ENCODE measurements at regions not wholly inside any gene's neighbourhood (a gene's known extent, or its start where the extent isn't known, plus 50 kb on each side); places are given as distances from the start of the nearest gene placed in this dataset.
"Not testable (repeated sequence)": the region's sequence is repeated elsewhere in the genome, so short reads cannot be mapped to it uniquely, and the experiment has no call there.

- no peak for DNase-seq
These were observed 90.1 kb upstream of the ABCC4 start for GRCh38 chr13:95391362-95391761.

DNA sequence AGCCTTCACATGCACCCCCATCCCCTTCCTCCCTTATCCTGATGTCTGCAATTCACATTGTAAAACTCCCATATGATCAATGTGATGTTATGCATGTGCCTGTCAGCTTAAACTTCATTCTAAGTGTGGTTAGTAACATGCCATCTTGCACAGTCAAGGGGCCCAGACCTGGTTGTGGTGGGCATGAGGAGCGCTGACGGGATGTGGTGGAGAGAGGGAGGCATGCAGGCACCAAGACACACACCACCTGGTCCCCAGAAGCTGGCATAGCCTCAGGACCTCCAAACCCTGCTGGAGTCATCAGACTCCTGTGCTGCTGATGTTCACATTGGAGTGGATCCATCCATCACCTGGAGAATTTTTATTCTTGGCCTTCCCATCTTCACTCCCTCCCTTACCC is 90.5 kb upstream of the ABCC4 start:
- no peak for DNase-seq

DNA sequence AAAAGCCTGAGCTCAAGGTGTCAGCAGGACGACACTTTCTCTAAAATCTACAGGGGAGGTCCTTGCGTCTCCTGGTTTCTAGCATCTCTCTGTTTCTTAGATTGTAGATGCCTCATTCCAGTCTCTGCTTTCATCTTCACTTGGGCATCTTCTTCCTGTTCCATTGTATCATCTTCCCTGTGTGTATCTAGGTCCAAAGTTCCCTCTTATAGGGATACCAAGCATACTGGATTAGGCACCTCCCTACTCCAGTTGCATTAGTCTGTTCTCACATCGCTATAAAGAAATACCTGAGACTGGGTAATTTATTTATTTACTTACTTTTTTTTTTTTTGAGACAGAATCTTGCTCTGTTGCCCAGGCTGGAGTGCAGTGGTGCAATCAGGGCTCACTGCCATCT is 91.3 kb upstream of the ABCC4 start:
- no peak for DNase-seq

DNA sequence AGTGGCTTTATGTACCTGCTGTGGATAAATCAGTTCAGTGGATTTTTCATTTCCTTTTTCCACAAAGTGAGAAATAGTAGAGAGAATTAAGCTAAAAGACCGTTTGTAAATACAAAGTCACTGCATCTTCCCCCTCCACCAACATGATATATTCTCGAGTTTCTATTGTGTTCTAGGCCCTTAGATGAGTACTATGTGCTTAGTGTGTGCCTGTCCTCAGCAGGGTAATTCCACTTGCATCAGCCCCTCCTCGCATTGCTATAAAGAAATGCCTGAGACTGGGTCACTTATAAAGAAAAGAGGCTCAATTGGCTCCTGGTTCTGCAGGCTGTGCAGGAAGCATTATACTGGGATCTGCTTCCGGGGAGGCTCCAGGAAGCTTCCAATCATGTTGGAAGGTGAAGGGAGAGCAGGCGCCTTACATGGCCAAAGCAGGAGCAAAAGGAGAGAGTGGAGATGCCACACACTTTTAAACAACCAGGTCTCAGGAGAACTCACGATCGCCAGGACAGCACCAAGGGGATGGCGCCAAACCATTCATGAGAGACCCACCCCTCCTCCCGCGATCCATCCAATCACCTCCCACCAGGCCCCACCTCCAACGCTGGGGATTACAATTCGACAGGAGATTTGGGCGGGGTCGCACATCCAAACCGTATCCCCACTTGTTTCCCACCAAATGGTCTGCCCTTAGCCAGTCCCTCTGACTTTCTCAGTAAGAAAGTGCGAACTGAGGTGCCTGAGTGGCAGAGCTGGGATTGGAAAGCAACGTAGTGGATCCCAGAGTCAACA is 102.3 kb upstream of the ABCC4 start:
- DNase-seq, result no peak

GRCh38 chr13:95404141-95404882 is 103.1 kb upstream of the ABCC4 start:
- DNase-seq, result peak; percentile 85

DNA sequence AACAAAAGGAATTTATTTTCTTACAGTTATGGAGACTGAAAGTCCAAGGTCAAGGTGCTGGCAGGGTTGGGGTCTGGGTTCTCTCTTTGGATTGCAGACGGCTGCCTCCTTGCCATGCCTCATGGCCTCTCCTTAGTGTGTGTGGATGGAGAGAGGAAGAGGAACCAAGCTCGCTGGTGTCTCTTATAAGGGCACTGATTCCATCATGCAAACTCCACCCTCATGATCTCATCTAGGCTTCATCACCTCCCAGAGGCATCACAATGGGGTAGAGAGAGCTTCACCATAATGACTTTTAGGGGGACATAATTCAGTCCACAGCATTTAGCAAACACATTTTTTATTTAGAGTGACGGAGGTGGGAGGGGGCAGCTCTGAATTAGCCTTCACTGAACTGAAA is 104.9 kb upstream of the ABCC4 start:
- no peak for DNase-seq

DNA sequence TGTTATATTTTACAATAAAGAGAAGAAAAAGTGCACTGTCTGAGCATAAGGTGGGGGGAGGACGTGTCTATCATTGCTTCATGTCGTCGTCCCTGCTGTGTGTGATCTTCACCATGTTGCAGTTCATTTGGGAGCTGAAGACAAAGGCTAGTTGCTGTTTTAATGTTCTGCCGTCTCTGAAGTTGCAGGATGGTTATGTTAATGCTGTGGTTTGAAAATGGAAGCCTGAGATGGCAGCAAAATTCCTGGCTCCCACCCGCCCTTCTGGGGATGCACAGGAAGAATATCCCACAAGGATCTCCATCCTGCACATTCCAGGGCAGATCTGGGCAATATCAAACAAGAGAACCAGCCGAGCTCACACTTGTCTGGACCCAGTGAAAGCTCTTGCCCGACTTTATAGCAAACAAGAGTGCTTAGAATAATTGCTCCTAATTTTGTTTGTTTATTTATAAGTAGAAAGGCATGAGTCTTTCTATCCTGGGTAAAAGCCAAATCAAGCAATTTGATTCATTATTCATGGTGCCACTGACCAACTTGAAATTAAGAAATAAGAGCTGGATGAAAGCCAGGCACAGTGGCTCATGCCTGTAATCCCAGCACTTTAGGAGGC is 110.3 kb upstream of the ABCC4 start:
- DNase-seq, result no peak

GRCh38 chr13:95418946-95419345 is 117.7 kb upstream of the ABCC4 start:
- DNase-seq, result no peak

GRCh38 chr13:95420501-95420900 is 119.2 kb upstream of the ABCC4 start:
- DNase-seq, result no peak

- no peak for DNase-seq
These were observed 125.4 kb upstream of the ABCC4 start for GRCh38 chr13:95426631-95427030.

- DNase-seq, result not testable (repeated sequence)
These were observed 122.0 kb upstream of the CLDN10 start for GRCh38 chr13:95430525-95430924.

DNA sequence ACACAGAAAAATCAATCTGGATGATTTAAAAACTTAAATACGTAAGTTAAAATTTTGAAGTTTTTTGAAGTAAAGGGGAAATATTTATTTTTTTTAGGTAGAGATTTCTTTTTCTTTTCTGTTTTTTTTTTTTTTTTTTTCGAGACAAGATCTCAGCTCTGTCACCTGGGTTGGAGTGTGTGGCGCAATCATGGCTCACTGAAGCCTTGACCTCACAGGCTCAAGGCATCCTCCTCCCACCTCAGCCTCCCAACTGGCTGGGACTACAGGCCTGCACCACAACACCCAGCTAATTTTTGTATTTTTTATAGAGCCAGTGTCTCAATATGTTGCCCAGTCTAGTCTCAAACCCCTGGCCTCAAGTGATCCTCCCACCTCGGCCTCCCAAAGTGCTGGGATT is 120.4 kb upstream of the CLDN10 start:
- no peak for DNase-seq

DNA sequence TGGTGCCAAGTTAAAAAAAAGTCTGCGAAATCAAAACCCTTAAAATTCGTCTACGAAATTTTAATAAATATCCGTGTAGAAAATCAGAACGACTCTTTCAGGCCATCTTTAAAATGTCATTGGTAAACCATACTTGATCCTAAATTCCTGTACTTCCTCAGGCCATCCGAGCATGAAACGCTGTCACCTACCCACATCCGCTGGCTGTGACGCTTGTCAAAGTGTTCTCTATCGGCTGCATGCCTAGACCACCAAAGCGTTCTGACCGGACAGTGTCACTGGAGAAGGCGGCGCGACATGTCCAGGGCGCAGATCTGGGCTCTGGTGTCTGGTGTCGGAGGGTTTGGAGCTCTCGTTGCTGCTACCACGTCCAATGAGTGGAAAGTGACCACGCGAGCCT is 119.0 kb upstream of the CLDN10 start:
- no peak for DNase-seq

DNA sequence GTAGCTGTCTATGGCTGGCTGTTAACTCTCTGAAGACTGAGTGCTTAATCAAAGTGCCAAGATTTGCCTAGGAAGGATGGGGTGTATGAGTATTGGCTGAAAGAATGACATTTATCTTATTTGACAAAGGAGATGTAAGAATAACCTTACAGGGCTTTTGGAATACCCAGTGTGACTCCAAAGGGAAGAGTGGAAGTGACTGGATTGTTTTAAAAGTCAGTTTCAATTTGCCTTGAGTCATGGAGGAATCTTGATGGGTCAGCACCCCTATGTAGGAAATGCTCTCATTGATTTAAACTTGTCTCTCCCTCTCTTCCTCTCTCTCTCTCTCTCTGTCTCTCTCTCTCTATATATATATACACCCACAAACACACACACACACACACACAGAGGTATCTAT is 118.4 kb upstream of the CLDN10 start:
- no peak for DNase-seq

DNA sequence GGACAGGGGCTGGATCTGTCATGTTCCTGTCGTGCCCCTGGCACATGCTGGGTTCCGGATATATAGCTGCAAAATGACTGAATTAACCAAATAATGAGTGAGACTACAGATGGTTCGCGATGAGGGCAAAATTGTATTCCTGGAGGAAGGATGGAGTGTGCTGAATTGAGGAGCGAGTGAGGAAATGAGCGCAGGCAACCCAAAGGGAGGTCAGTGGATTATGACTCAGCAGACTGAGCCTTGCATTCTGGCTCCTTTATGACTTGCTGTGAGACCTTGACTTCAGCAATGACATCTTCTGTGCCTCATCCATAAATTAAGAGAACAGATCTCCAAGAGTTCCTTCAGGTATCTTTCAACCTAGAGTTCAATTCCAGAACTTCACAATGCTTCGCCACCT is 115.0 kb upstream of the CLDN10 start:
- DNase-seq, result no peak

DNA sequence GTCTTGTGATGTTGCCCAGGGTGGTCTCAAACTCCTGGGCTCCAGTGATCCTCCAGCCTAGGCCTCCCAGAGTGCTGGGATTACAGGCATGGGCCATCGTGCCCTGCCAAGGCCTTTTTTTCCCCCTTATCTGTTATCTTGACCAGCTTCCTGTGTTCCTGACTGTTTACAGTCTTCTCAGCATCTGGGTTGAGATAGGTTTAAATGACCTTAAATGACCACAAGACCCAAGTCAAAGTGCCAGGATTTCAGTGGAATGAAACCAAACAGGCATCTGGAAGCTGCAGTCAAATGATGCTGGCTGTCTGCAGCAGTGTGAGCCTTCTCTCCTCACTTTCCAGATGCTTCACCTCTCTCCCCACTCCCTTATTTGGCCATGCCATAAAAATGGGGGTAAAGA is 114.2 kb upstream of the CLDN10 start:
- no peak for DNase-seq

GRCh38 chr13:95440441-95441088 is 112.0 kb upstream of the CLDN10 start:
- no peak for DNase-seq

GRCh38 chr13:95441326-95441725 is 111.2 kb upstream of the CLDN10 start:
- DNase-seq, result no peak

- no peak for DNase-seq
These were observed 108.4 kb upstream of the CLDN10 start for GRCh38 chr13:95444006-95444730.

- no peak for DNase-seq
These were observed 107.4 kb upstream of the CLDN10 start for GRCh38 chr13:95445131-95445530.

- DNase-seq, result no peak
These were observed 104.7 kb upstream of the CLDN10 start for GRCh38 chr13:95447814-95448213.

GRCh38 chr13:95451656-95452055 is 100.9 kb upstream of the CLDN10 start:
- no peak for DNase-seq

- no peak for DNase-seq
These were observed 100.1 kb upstream of the CLDN10 start for GRCh38 chr13:95452375-95452774.

Data from activated CD4-positive, alpha-beta T cell treated with anti-CD3 and anti-CD28 coated beads, Interleukin-2, Interleukin-6, amounts not matched to agents 100 ng/mL and 50 ng/mL, durations not matched to agents 16 hours and 8 hours (primary cell).